NT2/D1 (cell line): ENCODE measurements at regions not wholly inside any gene's neighbourhood (a gene's known extent, or its start where the extent isn't known, plus 50 kb on each side); places are given as distances from the start of the nearest gene placed in this dataset.

Source experiments
- YY1 ChIP-seq: IDR thresholded peaks from 2 replicates; pipeline ENCODE4 v1.6.1; 2011; ENCODE audit not compliant: insufficient read length, insufficient read depth
- ZNF274 ChIP-seq: IDR thresholded peaks from 2 replicates; pipeline ENCODE4 v1.6.1; 2011; ENCODE audit warnings: mild to moderate bottlenecking, low read depth, low read length

GRCh38 chr1:99571092-99571734 is 74.7 kb upstream of the PALMD start:
- no peak for TF ChIP-seq ZNF274
- no peak for TF ChIP-seq YY1
